NCI-H146 (cell line): ENCODE measurements at regions not wholly inside any gene's neighbourhood (a gene's known extent, or its start where the extent isn't known, plus 50 kb on each side); places are given as distances from the start of the nearest gene placed in this dataset.
"Not testable (repeated sequence)": the region's sequence is repeated elsewhere in the genome, so short reads cannot be mapped to it uniquely, and the experiment has no call there.

ENCODE experiments used
- DNase-seq: peaks from one replicate; lab custom pipeline; 2025; lab: John Stamatoyannopoulos, UW

- no peak for DNase-seq
Observed at GRCh38 chr6:145540741-145541140, 194.6 kb downstream of the EPM2A start.

GRCh38 chr6:145544041-145544440 lies 191.3 kb downstream of the EPM2A start:
- DNase-seq: no peak

- no peak for DNase-seq
Observed at GRCh38 chr6:145544514-145544913, 190.8 kb downstream of the EPM2A start.

- DNase-seq: no peak
Observed at GRCh38 chr6:145546265-145546664, 189.1 kb downstream of the EPM2A start.

DNA sequence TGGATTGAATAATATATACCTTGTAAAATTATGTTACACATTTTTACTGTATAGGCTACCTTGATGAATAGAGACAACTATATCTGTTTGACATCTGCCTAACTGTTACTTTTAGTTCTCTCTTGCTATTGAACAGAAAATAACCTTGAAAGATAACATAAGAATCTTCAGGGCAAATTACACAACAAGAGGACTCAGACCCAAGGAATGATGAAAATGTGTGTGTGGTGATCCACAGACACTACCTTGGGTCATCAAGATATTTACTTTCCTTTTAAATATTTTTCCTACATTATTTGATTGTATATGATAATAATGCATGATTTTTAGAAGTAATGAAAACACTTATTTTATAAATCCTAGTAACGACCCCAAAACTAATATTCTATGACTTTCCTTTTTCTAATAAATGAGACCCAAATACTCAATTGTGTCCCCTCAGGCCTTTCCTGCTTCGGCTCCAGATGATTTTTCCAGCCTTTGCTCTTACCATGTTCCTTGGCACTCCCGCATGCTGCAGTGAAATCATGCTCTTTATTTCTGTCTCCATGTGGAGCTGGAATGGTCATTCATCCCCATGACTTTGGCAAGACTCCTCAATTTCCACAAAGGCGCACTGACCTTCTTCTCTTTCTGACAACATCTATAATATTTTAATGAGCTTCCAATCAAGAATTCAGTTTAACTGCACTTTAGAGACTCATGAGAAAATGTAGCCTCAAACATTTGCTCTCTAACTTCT lies 187.6 kb downstream of the EPM2A start:
- no peak for DNase-seq

GRCh38 chr6:145548933-145549648 lies 186.2 kb downstream of the EPM2A start:
- no peak for DNase-seq

DNA sequence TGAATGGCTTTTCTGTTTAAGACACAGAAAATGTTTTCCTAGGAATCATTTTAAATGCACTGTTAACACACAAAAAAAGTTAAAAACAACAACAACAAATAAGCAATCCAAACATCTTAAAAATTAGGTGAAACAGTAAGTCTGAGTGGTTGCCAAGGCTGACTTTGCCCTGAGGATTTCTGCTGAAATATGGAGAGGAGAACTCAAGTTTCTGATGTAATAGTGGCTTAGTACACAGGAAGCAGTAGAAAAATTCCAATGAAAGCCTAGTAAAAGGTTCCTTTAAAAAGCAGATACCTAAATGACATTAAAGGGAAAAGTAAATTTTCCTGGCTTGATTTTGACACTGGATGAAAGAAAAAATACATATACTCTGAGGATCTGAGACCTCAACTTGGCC lies 184.2 kb downstream of the EPM2A start:
- DNase-seq: no peak

DNA sequence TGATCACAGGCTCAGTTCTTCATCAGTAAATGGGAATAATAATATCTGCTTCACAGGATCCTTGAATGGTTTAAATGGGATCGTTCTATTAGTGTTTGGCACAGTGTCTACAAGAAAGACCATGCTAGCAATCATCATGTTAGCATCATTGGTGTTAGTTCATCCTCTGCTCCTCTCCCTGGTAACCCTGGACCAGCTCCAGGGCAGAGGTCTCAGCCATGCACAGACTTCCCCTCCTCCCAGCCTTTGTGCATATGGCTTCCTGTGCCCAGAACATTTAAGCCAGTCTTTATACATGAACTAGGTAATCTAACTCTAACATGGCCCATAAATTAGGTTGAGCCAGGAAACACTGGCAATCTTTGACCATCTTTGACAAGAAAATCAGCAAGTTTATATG lies 180.2 kb downstream of the EPM2A start:
- DNase-seq: no peak

- DNase-seq: no peak
Observed at GRCh38 chr6:145557474-145557873, 177.8 kb downstream of the EPM2A start.

DNA sequence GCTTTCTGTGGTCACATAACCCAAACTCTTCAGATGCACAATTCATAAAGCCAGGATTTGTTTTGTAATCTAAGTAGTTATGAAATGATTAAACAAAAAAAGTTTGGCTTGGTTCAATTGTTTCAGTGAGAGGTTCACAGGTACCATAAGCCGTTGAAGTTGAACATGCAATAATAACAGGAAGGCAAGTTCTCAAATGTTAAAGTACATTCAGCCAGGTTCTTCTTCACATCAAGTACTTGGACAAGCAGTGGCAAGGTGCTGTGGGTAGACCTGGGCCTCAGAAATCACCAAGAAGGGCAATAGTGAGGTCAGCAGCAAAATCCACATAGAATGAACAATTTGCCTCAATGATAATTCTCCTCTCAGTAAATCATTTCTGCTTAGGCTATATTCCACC lies 175.5 kb downstream of the EPM2A start:
- DNase-seq: no peak

DNA sequence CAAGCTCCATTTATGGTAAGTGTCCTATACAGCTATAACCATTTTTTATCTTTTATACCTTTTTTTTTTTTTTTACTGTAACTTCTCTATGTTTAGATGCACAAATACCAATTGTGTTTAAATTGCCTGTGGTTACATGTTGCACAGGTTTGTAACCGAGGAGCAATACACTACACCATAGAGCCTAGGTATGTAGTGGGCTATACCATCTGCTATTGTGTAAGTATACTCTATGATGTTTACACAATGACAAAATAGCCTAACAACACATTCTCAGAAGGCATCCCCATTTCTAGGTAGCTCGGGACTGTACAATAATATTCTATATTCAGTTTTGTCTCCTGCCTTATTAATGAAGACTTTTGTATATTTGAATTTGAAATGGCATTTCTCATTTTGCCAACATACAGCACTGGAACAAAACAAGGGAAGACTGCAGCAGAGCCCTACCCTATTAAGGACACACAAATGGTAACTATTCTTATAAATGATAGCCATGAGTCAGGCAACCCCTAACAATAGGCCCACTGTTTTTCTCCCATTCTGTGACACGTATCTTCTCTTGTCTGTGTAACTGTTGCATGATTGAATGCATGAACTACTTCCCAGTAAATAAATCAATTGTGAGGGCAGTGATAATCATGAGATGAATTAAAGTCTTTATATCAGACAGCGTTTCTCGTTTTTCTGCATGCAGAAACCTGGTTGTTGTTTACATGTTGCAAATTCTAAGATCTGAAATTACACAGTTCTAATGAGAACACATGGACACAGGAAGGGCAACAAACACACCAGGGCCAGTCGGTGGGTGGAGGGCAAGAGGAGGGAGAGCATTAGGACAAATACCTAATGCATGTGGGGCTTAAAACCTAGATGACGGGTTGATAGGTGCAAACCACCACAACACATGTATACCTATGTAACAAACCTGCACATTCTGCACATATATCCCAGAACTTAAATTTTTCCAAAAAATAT lies 173.9 kb downstream of the EPM2A start:
- DNase-seq: no peak

DNA sequence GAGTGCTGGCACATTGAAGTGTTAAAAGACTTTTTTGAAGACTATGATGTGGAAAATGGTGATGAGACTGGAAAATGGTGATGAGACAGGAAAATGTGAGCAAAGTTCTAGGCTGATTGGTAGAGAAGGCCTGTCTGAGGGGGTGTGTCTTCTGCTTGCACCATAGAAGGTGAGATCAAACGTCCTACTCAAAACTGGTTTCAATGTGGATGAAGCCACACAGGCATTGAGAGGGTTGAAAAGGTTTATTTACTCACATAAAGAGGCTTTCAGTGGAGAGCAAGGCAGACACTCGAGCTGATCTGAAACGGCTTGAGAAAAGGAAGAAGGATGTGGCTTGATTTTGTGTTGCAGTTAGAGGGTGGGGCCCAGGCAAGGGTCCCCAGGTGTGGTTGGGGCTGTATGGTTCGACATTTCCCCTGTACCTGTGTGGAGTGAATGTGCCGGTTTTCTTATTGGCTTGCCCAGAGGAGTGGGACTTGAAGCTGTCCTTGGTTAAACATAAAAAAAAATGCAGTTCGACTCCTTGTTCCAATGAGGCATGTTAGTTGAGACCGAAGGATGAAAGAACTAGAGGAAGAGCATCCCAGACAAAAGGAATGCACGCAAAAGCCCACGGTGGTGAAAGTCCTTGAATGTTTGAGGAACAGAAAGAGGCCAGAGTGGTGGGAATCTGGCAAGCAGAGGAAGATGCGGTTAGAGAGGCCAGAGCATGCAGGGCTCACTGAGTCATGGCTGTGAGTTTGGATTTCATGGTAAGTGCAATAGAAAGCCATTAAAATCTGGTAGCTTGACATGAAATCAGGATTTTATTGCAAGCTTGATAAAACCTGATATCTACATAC lies 172.3 kb downstream of the EPM2A start:
- no peak for DNase-seq

DNA sequence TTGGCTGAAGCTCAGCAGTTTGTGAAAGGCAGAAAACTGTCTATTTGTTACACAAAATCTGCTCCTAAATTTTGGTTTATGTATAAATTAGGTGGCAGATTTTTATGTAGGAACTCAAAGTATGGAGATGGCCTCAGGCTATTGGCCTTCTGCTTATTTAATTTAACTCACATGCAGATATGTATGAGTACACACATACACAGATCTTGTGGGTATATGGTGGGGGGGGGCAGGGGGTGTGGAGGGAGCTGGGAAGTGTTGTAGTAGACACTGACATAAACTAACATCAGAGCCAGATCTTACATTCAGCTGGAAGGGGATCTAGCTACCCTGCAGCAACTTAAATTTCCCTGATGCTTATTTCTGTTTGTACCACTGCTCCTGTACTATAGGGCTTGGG lies 170.8 kb downstream of the EPM2A start:
- DNase-seq: no peak

DNA sequence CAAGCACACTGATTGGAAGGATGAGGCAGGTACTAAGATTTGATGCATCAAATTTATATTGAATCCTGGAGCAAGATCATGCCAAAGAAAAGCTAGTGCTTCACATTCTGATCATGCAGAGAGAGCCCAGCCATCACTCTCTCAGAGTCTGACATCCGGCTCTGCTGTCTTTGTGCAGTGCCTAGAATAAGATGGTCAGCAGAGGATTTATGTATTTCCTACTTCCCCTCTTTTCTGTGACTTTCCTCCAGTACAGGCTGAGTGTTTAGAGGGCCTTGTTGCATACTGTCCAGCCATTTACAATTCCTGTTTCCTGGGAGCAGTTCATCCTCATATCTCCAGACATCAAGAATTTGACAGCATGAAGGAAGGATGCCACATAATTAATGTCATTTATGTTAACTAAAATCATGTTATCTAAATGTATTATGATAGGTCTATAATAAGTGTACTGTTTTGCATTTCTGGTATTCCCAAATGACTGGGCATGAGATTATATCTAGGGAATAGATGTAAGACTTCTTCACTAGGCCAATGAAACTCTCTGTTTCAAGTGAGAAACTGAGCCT lies 167.6 kb downstream of the EPM2A start:
- DNase-seq: no peak

- no peak for DNase-seq
Observed at GRCh38 chr6:145569140-145569539, 166.2 kb downstream of the EPM2A start.

- DNase-seq: not testable (repeated sequence)
Observed at GRCh38 chr6:145570336-145570735, 165.0 kb downstream of the EPM2A start.

DNA sequence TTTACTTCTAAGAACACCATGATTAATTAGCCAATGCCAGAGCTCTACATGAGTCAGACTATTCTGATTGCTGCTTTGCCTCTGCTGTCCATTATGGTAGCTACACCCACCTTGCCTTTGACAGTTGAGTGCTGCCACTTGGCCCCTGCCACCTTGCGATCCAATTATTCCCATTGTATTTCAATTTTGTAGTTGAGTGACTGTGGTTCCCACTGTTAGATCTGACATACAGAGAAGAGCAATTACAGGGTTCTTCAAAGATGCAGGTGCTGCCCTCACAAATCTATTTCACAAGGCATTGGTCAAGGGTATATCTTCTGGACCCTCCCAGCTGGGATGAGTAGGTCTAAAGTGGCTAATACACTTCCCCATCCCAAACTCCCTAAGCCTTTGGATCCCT lies 161.1 kb downstream of the EPM2A start:
- not testable (repeated sequence) for DNase-seq
